ENCODE measurements at regions not wholly inside any gene's neighbourhood (a gene's known extent, or its start where the extent isn't known, plus 50 kb on each side); places are given as distances from the start of the nearest gene placed in this dataset.

DNA sequence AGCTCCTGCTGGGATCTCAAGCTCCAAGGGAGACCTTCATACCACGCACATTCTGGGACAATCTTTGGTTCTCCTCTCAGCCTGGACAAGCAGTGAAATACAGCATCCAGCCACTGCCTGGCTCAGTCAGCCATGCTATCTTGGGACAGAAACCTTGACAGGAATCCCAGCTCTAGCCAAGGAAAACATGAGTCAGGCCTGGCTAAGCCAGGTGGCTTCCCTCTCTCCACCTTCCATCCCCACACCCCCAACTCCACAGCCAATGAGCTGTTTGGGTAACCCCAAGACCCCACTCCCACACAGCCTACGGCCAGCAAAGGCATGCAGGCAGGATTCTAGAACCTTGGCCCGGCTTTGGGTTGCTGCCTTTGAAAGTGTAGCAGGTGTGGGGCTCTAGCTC lies 64.9 kb downstream of the MCFD2 start:
- DNase-seq (ENCODE audit: low read depth in 4 of 4, low spot score in 3 of 4): no peak

DNA sequence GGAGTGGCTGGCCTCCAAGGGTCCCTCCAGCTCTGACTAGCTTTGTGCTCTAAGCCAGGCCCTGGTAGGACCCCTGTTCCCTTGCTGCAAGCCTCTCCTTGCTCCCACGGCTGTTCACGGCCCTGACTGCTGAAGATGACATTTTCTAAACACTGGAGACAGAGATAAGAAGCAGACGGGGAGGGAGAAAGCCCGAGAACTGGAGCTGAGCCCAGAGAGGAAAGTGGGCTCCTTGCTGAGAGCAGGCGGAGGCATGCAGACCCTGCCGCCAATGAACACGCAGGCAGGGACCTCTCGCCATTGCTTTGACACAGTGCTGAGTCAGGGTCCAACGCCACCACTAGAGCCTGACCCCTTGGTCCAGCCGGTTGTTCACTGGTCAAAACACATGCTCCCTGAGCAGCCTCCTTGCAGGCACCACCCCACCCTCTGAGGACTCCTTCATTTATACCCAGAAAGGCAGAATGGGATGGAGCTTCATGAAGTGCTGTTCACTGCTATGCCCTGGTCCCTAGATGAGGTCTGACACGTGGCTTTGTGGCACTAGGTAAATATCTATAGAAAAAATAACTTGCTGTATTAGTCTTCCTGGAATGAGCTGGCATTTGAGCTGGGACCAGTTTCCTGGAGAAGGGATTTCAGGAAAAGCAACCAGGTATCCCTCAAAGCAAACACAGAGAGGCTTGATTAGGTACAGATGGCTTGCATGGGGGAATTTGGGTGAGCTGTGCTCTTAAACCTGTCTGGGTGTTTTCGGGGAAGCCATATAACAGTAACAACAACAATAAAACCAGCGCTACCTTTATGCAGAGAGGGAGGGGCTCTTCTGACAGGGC lies 65.7 kb downstream of the MCFD2 start:
- no peak for DNase-seq (ENCODE audit: low read depth in 4 of 4, low spot score in 3 of 4)

GRCh38 chr2:46849046-46849715 lies 66.4 kb downstream of the MCFD2 start:
- no peak for DNase-seq (ENCODE audit: low read depth in 4 of 4, low spot score in 3 of 4)

DNA sequence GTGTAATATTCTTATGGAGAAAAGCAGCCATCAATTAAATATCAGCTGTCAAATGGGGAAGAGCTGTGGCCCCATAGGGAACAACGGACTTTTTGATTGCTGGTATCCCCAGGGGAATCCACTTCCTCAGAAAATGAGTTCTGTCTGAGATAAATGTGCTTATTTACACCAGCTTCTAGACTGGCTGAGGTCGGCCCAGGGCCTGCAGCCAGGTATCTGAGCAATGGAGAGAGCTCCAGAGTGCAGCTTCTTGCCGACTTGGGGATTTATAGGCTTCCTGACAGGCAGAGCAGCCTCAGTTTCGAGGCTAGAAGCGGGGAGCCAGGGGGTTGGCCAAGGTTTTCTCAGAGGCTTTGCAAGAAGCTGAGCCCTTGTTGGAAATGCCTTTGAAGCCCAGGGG lies 67.2 kb downstream of the MCFD2 start:
- no peak for DNase-seq (ENCODE audit: low read depth in 4 of 4, low spot score in 3 of 4)

GRCh38 chr2:46847726-46848412 lies 67.7 kb downstream of the MCFD2 start:
- no peak for DNase-seq (ENCODE audit: low read depth in 4 of 4, low spot score in 3 of 4)

DNA sequence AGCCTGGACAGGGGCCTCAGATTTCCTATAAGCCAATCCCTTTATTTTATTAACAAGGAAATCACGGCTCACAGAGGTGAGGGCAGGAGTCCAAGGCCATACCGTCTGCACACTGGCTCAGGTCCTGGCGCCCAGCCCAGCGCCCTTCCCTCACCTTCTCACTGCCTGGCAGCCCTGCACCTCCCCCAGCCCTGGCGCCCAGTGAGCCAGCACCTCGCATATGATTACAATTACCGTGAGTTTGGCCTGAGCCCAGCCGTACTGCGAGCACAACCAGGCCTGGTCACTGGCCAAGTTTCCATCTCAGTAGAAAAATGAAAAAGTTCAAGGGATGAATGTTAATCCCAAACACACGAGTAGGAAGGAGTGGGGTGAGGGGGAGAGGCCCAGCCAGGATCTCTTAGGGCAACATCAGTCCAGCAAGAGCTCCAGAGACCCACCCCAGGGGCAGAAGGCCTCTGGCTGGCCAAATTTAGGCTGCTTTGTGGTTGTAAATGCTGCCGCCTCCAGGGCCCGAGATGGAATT lies 68.4 kb downstream of the MCFD2 start:
- peak; percentile 68 to 77 (median 72) for DNase-seq (ENCODE audit: low read depth in 4 of 4, low spot score in 3 of 4)

- DNase-seq (ENCODE audit: low read depth in 4 of 4, low spot score in 3 of 4): no peak
Measured at GRCh38 chr2:46846536-46846935, 69.1 kb downstream of the MCFD2 start.

- DNase-seq (ENCODE audit: low read depth in 4 of 4, low spot score in 3 of 4): no peak
Measured at GRCh38 chr2:46845542-46846486, 69.8 kb downstream of the MCFD2 start.

GRCh38 chr2:46844443-46844842 lies 71.2 kb downstream of the MCFD2 start:
- no peak for DNase-seq (ENCODE audit: low read depth in 4 of 4, low spot score in 3 of 4)

- no peak for DNase-seq (ENCODE audit: low read depth in 4 of 4, low spot score in 3 of 4)
Measured at GRCh38 chr2:46844034-46844433, 71.6 kb downstream of the MCFD2 start.

GRCh38 chr2:46843316-46843715 lies 72.3 kb downstream of the MCFD2 start:
- DNase-seq (ENCODE audit: low read depth in 4 of 4, low spot score in 3 of 4): no peak

DNA sequence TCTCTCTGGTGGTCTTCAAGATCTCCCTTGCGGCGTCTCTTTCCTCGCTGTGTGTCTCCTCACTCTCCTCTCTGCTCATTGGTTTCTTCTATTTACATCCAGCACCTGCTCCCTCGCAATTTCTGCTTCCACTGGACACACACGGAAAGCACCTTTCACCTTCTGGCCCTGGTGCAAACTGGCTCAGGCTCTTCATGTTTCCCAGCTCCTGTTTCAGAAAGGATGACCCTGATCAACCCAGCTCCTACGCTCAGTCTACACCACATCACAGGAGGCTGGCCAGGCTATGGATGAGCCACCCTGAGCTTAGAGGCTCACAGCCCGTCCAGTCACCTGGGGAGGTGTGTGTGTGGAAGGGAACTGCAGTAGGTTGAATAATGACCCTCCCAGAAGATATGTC lies 72.7 kb downstream of the MCFD2 start:
- DNase-seq (ENCODE audit: low read depth in 4 of 4, low spot score in 3 of 4): no peak

- DNase-seq (ENCODE audit: low read depth in 4 of 4, low spot score in 3 of 4): no peak
Measured at GRCh38 chr2:46841621-46842020, 74.0 kb downstream of the MCFD2 start.

GRCh38 chr2:46839045-46839444 lies 76.6 kb downstream of the MCFD2 start:
- no peak for DNase-seq (ENCODE audit: low read depth in 4 of 4, low spot score in 3 of 4)

DNA sequence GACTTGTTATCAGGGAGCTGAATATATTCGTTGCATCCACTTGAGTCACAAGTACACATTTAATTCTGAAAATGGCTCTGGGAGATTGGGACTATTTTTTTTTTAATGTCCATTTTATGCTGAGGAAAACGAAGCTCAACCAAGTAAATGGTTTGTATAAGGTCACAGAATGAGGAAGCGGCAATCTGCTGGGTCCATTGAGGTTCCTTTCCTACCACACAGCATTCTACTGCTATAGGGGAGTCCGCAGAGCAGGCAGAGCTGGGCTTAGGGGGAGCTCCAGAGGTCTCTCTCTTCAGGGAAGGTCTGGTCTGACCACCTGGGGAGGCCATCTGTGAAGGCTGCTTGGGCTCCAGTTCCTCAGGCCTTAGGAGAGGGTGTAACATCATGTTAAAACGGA lies 77.9 kb downstream of the MCFD2 start:
- no peak for DNase-seq (ENCODE audit: low read depth in 4 of 4, low spot score in 3 of 4)

DNA sequence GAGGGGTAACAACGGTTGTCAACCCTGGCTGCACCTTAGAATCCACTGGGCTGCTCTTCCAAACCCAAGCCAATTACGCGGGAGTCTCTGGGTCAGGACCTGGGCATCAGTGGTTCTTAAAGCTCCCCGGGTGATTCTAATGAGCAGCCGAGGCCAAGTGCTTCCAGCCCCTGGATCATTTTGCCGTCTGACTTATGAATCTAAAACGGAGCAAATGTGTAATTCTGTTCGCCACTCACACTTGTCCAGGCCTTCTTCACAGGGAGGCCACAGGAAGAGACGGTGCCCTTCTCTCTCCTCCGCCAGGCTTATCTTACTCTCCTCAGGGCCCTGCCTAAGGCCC lies 78.5 kb downstream of the MCFD2 start:
- DNase-seq (ENCODE audit: low read depth in 4 of 4, low spot score in 3 of 4): no peak

- DNase-seq (ENCODE audit: low read depth in 4 of 4, low spot score in 3 of 4): no peak
Measured at GRCh38 chr2:46836295-46837111, 79.1 kb downstream of the MCFD2 start.

GRCh38 chr2:46835520-46835919 lies 80.1 kb downstream of the MCFD2 start:
- no peak for DNase-seq (ENCODE audit: low read depth in 4 of 4, low spot score in 3 of 4)

DNA sequence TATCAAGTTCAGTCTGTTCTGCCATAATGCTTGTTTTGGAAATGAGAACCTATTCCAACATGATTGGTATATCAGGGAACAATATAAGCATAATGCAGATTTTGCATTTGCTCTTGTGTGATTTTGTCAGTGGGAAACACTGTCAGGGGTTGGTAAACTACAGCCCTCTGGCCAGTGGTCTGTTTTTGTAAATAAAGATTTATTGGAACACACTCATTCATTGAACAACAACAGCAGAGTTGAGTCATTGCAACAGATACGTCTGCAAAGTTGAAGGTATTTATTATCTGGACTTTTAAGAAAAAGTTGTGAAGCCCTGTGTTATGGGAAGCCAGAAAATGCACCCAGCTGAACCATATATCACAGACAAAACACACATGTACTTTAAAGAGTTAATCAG lies 83.1 kb downstream of the MCFD2 start:
- no peak for DNase-seq (ENCODE audit: low read depth in 4 of 4, low spot score in 3 of 4)

GRCh38 chr2:46831869-46832265 lies 83.7 kb downstream of the MCFD2 start:
- DNase-seq (ENCODE audit: low read depth in 4 of 4, low spot score in 3 of 4): no peak
